ENCODE measurements at regions not wholly inside any gene's neighbourhood (a gene's known extent, or its start where the extent isn't known, plus 50 kb on each side); places are given as distances from the start of the nearest gene placed in this dataset.

- no peak for DNase-seq (ENCODE audit: low spot score)
Observed at GRCh38 chr16:51723036-51723724, 572.1 kb upstream of the SALL1 start.

DNA sequence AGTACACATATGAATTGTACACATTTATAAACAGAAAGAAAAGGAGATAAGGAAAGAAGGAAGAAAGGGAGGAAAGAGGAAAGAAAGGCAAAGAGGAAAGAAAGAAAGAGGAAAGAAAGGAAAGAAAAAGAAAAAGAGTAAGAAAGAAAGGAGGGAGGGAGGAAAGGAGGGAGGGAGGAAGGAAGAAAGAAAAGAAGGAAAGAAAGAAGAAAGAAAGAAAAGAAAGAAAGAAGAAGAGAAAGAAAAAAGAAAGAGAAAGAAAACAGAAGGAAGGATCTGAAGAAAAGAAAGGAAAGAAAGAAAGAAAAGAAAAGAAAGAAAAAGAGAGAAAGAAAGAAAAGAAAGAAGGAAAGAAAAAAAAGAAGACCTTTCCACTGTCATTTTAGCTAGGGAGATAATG lies 571.4 kb upstream of the SALL1 start:
- no peak for DNase-seq (ENCODE audit: low spot score)

- no peak for DNase-seq (ENCODE audit: low spot score)
Observed at GRCh38 chr16:51719376-51719775, 568.3 kb upstream of the SALL1 start.

GRCh38 chr16:51716195-51716594 lies 565.1 kb upstream of the SALL1 start:
- DNase-seq (ENCODE audit: low spot score): no peak

DNA sequence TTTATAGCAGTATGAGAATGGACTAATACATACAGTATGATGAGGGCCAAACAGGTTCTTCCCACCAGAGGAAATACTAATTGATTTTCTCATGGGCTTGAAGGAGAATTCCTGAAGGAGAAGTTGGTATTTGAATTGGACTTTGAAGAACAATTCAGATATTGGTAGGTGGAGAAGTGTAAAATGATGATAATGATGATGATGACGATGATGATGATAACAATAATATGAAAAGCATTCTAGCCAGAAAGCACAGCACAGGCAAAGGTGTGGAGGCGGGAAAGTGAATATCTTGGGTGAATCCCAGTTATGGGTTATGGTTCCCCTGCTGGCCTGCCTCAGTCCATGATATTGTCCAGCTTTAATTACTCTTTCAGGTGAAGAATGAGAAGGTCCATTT lies 562.4 kb upstream of the SALL1 start:
- DNase-seq (ENCODE audit: low spot score): no peak

- DNase-seq (ENCODE audit: low spot score): no peak
Observed at GRCh38 chr16:51710905-51711563, 560.0 kb upstream of the SALL1 start.

GRCh38 chr16:51710186-51710585 lies 559.1 kb upstream of the SALL1 start:
- no peak for DNase-seq (ENCODE audit: low spot score)

- DNase-seq (ENCODE audit: low spot score): no peak
Observed at GRCh38 chr16:51708861-51709260, 557.8 kb upstream of the SALL1 start.

GRCh38 chr16:51707666-51708065 lies 556.6 kb upstream of the SALL1 start:
- DNase-seq (ENCODE audit: low spot score): no peak

DNA sequence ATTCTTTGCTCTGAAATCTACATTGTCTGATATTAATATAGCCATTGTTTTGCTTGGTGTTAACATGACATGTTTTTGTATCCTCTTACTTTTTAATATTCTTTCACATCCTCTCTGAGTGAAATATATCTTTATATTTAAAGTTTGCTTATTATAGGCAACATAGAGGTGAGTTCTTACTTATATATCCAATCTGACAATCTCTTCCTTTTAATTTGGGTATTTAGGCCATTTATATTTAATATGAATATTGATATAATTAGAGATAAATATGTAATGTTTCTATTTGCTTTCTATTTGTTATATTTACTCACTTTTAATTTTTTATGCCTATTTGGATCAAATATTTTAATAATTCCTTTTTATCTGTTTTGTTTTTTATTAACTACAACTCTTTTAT lies 554.1 kb upstream of the SALL1 start:
- DNase-seq (ENCODE audit: low spot score): no peak

DNA sequence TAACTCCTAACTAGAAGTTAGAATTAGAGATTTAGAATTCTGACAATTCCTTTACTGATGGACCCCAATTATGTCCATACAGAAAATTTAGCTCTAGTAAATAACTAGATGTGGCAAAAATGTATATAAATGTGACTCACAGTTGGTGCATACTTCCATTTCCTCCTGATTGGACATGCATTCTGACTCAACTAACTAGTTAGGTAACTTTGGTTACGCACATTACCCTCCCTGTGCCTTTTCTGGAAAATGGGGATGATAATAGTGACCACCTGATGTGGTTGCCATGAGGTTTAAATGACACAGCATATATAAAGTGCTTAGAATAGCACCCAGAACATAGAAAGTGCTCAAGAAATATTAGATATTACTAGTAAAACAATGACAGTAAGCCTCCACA lies 550.0 kb upstream of the SALL1 start:
- no peak for DNase-seq (ENCODE audit: low spot score)

DNA sequence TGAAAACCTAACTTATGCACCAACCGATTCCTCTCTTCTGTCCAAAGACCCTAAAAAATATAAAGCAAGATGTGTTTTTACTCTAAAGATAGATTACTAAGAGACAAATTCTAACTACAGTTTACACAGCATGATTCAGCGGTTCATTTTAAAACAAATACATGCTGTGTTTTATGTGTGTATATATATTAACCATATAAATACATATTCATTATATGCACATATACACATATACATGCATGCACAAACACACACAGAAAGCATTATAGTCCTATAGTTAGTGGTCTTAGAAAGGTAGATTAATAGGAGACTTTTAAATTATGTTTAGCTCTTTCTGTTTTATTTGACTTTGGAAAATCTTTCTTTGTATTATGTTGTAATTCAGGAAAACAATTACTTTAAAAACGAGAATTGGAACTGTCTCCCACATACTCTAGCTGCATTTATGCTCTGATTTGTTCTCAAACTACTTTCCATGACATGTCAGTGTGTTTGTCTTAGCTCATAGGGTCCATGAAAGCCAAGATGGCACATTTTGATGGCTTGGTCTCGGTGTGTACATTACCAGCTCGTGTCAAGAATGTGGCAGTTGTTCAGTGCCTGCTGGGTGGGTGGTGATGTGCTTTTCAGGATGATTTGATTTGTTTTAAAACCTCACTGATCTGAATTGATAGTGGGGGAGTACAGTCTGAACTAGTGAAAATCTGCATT lies 548.8 kb upstream of the SALL1 start:
- no peak for DNase-seq (ENCODE audit: low spot score)

- no peak for DNase-seq (ENCODE audit: low spot score)
Observed at GRCh38 chr16:51698647-51699046, 547.6 kb upstream of the SALL1 start.

GRCh38 chr16:51697454-51697853 lies 546.4 kb upstream of the SALL1 start:
- DNase-seq (ENCODE audit: low spot score): no peak

GRCh38 chr16:51696376-51696775 lies 545.3 kb upstream of the SALL1 start:
- DNase-seq (ENCODE audit: low spot score): no peak

GRCh38 chr16:51691109-51691508 lies 540.0 kb upstream of the SALL1 start:
- DNase-seq (ENCODE audit: low spot score): no peak

DNA sequence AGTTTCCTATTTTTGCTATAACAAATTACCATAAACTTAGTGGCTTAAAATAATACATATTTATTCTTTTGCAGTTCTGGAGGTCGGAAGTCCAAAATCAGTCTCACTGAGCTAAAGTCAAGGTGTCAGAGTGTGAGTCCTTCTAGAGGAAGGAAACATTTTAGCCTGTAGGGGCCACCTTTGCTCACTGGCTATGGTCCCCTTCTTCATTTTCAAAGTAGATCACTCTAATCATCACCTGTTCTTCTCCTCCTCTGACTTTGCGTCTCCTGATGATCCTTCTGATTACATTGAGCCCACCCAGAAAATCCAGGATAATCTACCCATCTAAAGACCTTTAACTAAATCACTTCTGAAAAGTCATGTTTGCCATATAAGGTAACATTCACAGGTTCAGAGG lies 534.4 kb upstream of the SALL1 start:
- DNase-seq (ENCODE audit: low spot score): no peak

DNA sequence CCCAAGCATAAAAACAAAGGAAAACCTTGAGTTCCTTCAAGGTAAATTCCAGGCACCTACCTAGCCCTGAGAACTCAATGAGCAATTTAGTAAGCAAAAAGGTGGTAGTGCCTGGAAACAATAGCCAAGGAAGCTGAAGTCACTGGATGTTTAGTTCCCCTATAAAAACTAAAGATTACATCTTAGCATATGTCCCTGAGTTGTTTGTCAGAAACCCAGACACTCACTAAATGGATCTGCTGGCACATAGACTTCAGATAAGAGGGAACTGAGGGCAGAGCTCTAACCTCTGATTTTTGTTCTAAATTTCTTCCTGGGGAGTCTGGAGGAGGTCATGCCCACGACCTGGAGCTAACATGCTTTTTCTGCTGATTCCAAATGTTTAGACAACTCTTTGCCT lies 532.8 kb upstream of the SALL1 start:
- DNase-seq (ENCODE audit: low spot score): no peak

GRCh38 chr16:51682905-51683304 lies 531.8 kb upstream of the SALL1 start:
- no peak for DNase-seq (ENCODE audit: low spot score)

GRCh38 chr16:51674615-51675014 lies 523.5 kb upstream of the SALL1 start:
- DNase-seq (ENCODE audit: low spot score): no peak

DNA sequence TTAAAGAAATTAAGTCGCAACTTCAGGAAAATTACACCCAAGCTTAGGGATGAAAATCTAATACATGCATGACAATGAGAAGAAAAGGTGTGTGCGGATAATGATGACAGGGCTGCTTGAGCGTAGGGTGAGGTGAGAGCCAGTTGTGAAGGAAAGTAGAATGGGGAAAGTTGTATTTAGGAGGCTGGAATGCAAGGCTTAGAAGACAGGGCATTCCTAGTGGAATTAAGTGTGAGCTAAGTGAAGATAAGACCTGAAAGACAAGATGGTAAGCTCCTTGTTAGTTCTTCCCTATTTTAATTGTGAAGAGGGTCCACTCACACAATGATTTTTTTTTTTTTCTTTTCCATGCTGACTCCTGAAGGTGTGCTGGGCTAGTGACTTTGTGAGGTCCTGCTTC lies 519.5 kb upstream of the SALL1 start:
- no peak for DNase-seq (ENCODE audit: low spot score)

- no peak for DNase-seq (ENCODE audit: low spot score)
Observed at GRCh38 chr16:51666821-51667220, 515.8 kb upstream of the SALL1 start.

GRCh38 chr16:51666074-51666473 lies 515.0 kb upstream of the SALL1 start:
- DNase-seq (ENCODE audit: low spot score): no peak

Data from RKO (cell line).